ENCODE measurements at regions not wholly inside any gene's neighbourhood (a gene's known extent, or its start where the extent isn't known, plus 50 kb on each side); places are given as distances from the start of the nearest gene placed in this dataset.
"Not testable (repeated sequence)": the region's sequence is repeated elsewhere in the genome, so short reads cannot be mapped to it uniquely, and the experiment has no call there.

- no peak for DNase-seq (ENCODE audit: low spot score)
- Mint-ChIP-seq H3K27ac (ENCODE audit: unreplicated experiment) (no peak overlapping the region), H3K9me3 (ENCODE audit: low read depth) (peaks cover 31% of the 10 kb centered on the region), H3K27me3 (ENCODE audit: low read depth) (no peaks in the 10 kb centered on the region), H3K4me3 (ENCODE audit: unreplicated experiment) (no peak overlapping the region), H3K36me3 (ENCODE audit: low read depth) (no peaks in the 10 kb centered on the region), H3K4me1 (ENCODE audit: low read depth) (no peaks in the 10 kb centered on the region)
- no peak for TF ChIP-seq CTCF (IDR thresholded peaks at IDR 0.05)
These were observed 1012.5 kb downstream of the DNAJB9 start for GRCh38 chr7:109582211-109582610.

GRCh38 chr7:109596948-109597347, 1027.3 kb downstream of the DNAJB9 start:
- H3K27ac Mint-ChIP-seq (ENCODE audit: unreplicated experiment); H3K36me3 Mint-ChIP-seq (ENCODE audit: low read depth); H3K27me3 Mint-ChIP-seq (ENCODE audit: low read depth); H3K4me3 Mint-ChIP-seq (ENCODE audit: unreplicated experiment); H3K4me1 Mint-ChIP-seq (ENCODE audit: low read depth); DNase-seq (ENCODE audit: low spot score); H3K9me3 Mint-ChIP-seq (ENCODE audit: low read depth): not testable (repeated sequence)

- no peak overlapping the region for H3K4me3 Mint-ChIP-seq (ENCODE audit: unreplicated experiment)
- H3K27ac Mint-ChIP-seq (ENCODE audit: unreplicated experiment), result no peak overlapping the region
- H3K27me3 Mint-ChIP-seq (ENCODE audit: low read depth), result no peaks in the 10 kb centered on the region
- peaks cover 9% of the 10 kb centered on the region for H3K4me1 Mint-ChIP-seq (ENCODE audit: low read depth)
- no peak for TF ChIP-seq CTCF (IDR thresholded peaks at IDR 0.05)
- H3K36me3 Mint-ChIP-seq (ENCODE audit: low read depth), result no peaks in the 10 kb centered on the region
- no peak for DNase-seq (ENCODE audit: low spot score)
- no peaks in the 10 kb centered on the region for H3K9me3 Mint-ChIP-seq (ENCODE audit: low read depth)
These were observed 1042.0 kb downstream of the DNAJB9 start for GRCh38 chr7:109611656-109612055.

GRCh38 chr7:109616551-109617069, 1046.9 kb downstream of the DNAJB9 start:
- H3K27me3 Mint-ChIP-seq (ENCODE audit: low read depth), result no peaks in the 10 kb centered on the region
- H3K4me1 Mint-ChIP-seq (ENCODE audit: low read depth), result peaks cover 9% of the 10 kb centered on the region
- DNase-seq (ENCODE audit: low spot score), result no peak
- H3K4me3 Mint-ChIP-seq (ENCODE audit: unreplicated experiment), result no peak overlapping the region
- H3K36me3 Mint-ChIP-seq (ENCODE audit: low read depth), result no peaks in the 10 kb centered on the region
- no peak overlapping the region for H3K27ac Mint-ChIP-seq (ENCODE audit: unreplicated experiment)
- TF ChIP-seq CTCF (IDR thresholded peaks at IDR 0.05), result no peak
- H3K9me3 Mint-ChIP-seq (ENCODE audit: low read depth), result no peaks in the 10 kb centered on the region

- H3K4me1 Mint-ChIP-seq (ENCODE audit: low read depth), result no peaks in the 10 kb centered on the region
- no peak for DNase-seq (ENCODE audit: low spot score)
- H3K27me3 Mint-ChIP-seq (ENCODE audit: low read depth), result no peaks in the 10 kb centered on the region
- H3K4me3 Mint-ChIP-seq (ENCODE audit: unreplicated experiment), result no peak overlapping the region
- TF ChIP-seq CTCF (IDR thresholded peaks at IDR 0.05), result no peak
- H3K9me3 Mint-ChIP-seq (ENCODE audit: low read depth), result peaks cover 7% of the 10 kb centered on the region
- no peaks in the 10 kb centered on the region for H3K36me3 Mint-ChIP-seq (ENCODE audit: low read depth)
- no peak overlapping the region for H3K27ac Mint-ChIP-seq (ENCODE audit: unreplicated experiment)
These were observed 1052.6 kb downstream of the DNAJB9 start for GRCh38 chr7:109622320-109622719.

GRCh38 chr7:109632890-109633289, 1063.2 kb downstream of the DNAJB9 start:
- H3K27me3 Mint-ChIP-seq (ENCODE audit: low read depth); H3K4me1 Mint-ChIP-seq (ENCODE audit: low read depth); H3K4me3 Mint-ChIP-seq (ENCODE audit: unreplicated experiment); H3K36me3 Mint-ChIP-seq (ENCODE audit: low read depth); DNase-seq (ENCODE audit: low spot score); H3K27ac Mint-ChIP-seq (ENCODE audit: unreplicated experiment): not testable (repeated sequence)
- H3K9me3 Mint-ChIP-seq (ENCODE audit: low read depth), result peaks cover 13% of the 10 kb centered on the region

Data from chondrocyte (in vitro differentiated cells).